ENCODE measurements at regions not wholly inside any gene's neighbourhood (a gene's known extent, or its start where the extent isn't known, plus 50 kb on each side); places are given as distances from the start of the nearest gene placed in this dataset.

- Histone ChIP-seq H3K4me3 (no peak overlapping the region), H3K9me3 (no peaks in the 10 kb centered on the region), H3K27me3 (no peaks in the 10 kb centered on the region), H3K4me1 (no peaks in the 10 kb centered on the region), H3K36me3 (no peaks in the 10 kb centered on the region), H3K27ac (no peak overlapping the region)
- no peak for ATAC-seq
- TF ChIP-seq CTCF (IDR thresholded peaks at IDR 0.05): no peak
- no peak for DNase-seq
- intact Hi-C loops (cut with DNase I): no loop called here
Observed at GRCh38 chr18:55880617-55881016, 292.6 kb upstream of the TCF4 start.

GRCh38 chr18:55879331-55879730 is 291.3 kb upstream of the TCF4 start:
- Histone ChIP-seq H3K4me3 (no peak overlapping the region), H3K27ac (no peak overlapping the region), H3K9me3 (no peaks in the 10 kb centered on the region), H3K27me3 (no peaks in the 10 kb centered on the region), H3K4me1 (no peaks in the 10 kb centered on the region), H3K36me3 (no peaks in the 10 kb centered on the region)
- DNase-seq: no peak
- no peak for ATAC-seq
- no peak for TF ChIP-seq CTCF (IDR thresholded peaks at IDR 0.05)
- intact Hi-C loops (cut with DNase I): no loop called here

- H3K27me3 ChIP-seq: no peaks in the 10 kb centered on the region
Observed at GRCh38 chr18:55878224-55878623, 290.2 kb upstream of the TCF4 start.

GRCh38 chr18:55877321-55877720 is 289.3 kb upstream of the TCF4 start:
- no peaks in the 10 kb centered on the region for H3K36me3 ChIP-seq
- no peak for ATAC-seq
- no peaks in the 10 kb centered on the region for H3K9me3 ChIP-seq
- no peaks in the 10 kb centered on the region for H3K4me1 ChIP-seq
- DNase-seq: no peak
- H3K27ac ChIP-seq: no peak overlapping the region
- H3K27me3 ChIP-seq: no peaks in the 10 kb centered on the region
- no peak overlapping the region for H3K4me3 ChIP-seq
- intact Hi-C loops (cut with DNase I): no loop called here
- no peak for TF ChIP-seq CTCF (IDR thresholded peaks at IDR 0.05)

More at GRCh38 chr18:55878224-55878623, 290.2 kb upstream of the TCF4 start:
- ATAC-seq: no peak
- no peaks in the 10 kb centered on the region for H3K36me3 ChIP-seq
- H3K27ac ChIP-seq: no peak overlapping the region
- intact Hi-C loops (cut with DNase I): no loop called here
- no peak overlapping the region for H3K4me3 ChIP-seq
- no peaks in the 10 kb centered on the region for H3K9me3 ChIP-seq
- no peak for TF ChIP-seq CTCF (IDR thresholded peaks at IDR 0.05)
- H3K4me1 ChIP-seq: no peaks in the 10 kb centered on the region
- no peak for DNase-seq

GRCh38 chr18:55876254-55876653 is 288.3 kb upstream of the TCF4 start:
- no peaks in the 10 kb centered on the region for H3K9me3 ChIP-seq
- DNase-seq (no peak), ATAC-seq (no peak)
- no peaks in the 10 kb centered on the region for H3K4me1 ChIP-seq
- intact Hi-C loops (cut with DNase I): no loop called here
- no peaks in the 10 kb centered on the region for H3K27me3 ChIP-seq
- H3K36me3 ChIP-seq: no peaks in the 10 kb centered on the region
- H3K27ac ChIP-seq: no peak overlapping the region
- no peak overlapping the region for H3K4me3 ChIP-seq
- TF ChIP-seq CTCF (IDR thresholded peaks at IDR 0.05): no peak
